GM19455 (cell line): ENCODE measurements at regions not wholly inside any gene's neighbourhood (a gene's known extent, or its start where the extent isn't known, plus 50 kb on each side); places are given as distances from the start of the nearest gene placed in this dataset.

ENCODE experiments used
- ATAC-seq: cut with Tn5 transposase; IDR thresholded peaks from one replicate; pipeline ENCODE4 v1.9.1; 2021; ENCODE audit not compliant: unreplicated experiment

- no peak for ATAC-seq
Observed at GRCh38 chr2:8198766-8199382, 483.0 kb upstream of the ID2 start.

GRCh38 chr2:8202132-8202531 lies 479.7 kb upstream of the ID2 start:
- no peak for ATAC-seq

GRCh38 chr2:8203364-8203763 lies 478.5 kb upstream of the ID2 start:
- ATAC-seq, result no peak

GRCh38 chr2:8204711-8205110 lies 477.1 kb upstream of the ID2 start:
- no peak for ATAC-seq

GRCh38 chr2:8209494-8209893 lies 472.4 kb upstream of the ID2 start:
- ATAC-seq, result no peak

- no peak for ATAC-seq
Observed at GRCh38 chr2:8211384-8211783, 470.5 kb upstream of the ID2 start.

GRCh38 chr2:8212239-8212638 lies 469.6 kb upstream of the ID2 start:
- ATAC-seq, result no peak

GRCh38 chr2:8214036-8214615 lies 467.7 kb upstream of the ID2 start:
- ATAC-seq, result no peak

GRCh38 chr2:8215159-8215863 lies 466.5 kb upstream of the ID2 start:
- ATAC-seq, result no peak

GRCh38 chr2:8215982-8216381 lies 465.9 kb upstream of the ID2 start:
- ATAC-seq, result no peak

GRCh38 chr2:8216397-8216796 lies 465.5 kb upstream of the ID2 start:
- ATAC-seq, result no peak

- ATAC-seq, result no peak
Observed at GRCh38 chr2:8217468-8218030, 464.3 kb upstream of the ID2 start.

- ATAC-seq, result no peak
Observed at GRCh38 chr2:8219096-8219495, 462.8 kb upstream of the ID2 start.

- ATAC-seq, result no peak
Observed at GRCh38 chr2:8219631-8220355, 462.1 kb upstream of the ID2 start.

- ATAC-seq, result no peak
Observed at GRCh38 chr2:8222979-8223694, 458.7 kb upstream of the ID2 start.

GRCh38 chr2:8223695-8224346 lies 458.0 kb upstream of the ID2 start:
- no peak for ATAC-seq

GRCh38 chr2:8224347-8225190 lies 457.3 kb upstream of the ID2 start:
- ATAC-seq, result no peak

- ATAC-seq, result no peak
Observed at GRCh38 chr2:8225266-8225665, 456.6 kb upstream of the ID2 start.

- ATAC-seq, result no peak
Observed at GRCh38 chr2:8225798-8226197, 456.1 kb upstream of the ID2 start.
